HFF-Myc (cell line): ENCODE measurements at regions not wholly inside any gene's neighbourhood (a gene's known extent, or its start where the extent isn't known, plus 50 kb on each side); places are given as distances from the start of the nearest gene placed in this dataset.

Source experiments
- DNase-seq: peaks from one replicate; pipeline ENCODE4 v3.0.0-alpha.2; 2011; ENCODE audit warnings: low read depth; ENCODE audit errors: extremely low read depth
- H3K4me3 ChIP-seq: replicated peaks from 2 replicates; pipeline ENCODE4 v1.5.1; 2011; ENCODE audit warnings: low read depth, mild to moderate bottlenecking, control low read depth, low read length
- TF ChIP-seq, protein P1 (sequence below): IDR thresholded peaks from 2 replicates; pipeline ENCODE4 v1.5.1; 2012; ENCODE audit warnings: mild to moderate bottlenecking, low read depth, low read length, control low read depth; ENCODE audit errors: missing control alignments

DNA sequence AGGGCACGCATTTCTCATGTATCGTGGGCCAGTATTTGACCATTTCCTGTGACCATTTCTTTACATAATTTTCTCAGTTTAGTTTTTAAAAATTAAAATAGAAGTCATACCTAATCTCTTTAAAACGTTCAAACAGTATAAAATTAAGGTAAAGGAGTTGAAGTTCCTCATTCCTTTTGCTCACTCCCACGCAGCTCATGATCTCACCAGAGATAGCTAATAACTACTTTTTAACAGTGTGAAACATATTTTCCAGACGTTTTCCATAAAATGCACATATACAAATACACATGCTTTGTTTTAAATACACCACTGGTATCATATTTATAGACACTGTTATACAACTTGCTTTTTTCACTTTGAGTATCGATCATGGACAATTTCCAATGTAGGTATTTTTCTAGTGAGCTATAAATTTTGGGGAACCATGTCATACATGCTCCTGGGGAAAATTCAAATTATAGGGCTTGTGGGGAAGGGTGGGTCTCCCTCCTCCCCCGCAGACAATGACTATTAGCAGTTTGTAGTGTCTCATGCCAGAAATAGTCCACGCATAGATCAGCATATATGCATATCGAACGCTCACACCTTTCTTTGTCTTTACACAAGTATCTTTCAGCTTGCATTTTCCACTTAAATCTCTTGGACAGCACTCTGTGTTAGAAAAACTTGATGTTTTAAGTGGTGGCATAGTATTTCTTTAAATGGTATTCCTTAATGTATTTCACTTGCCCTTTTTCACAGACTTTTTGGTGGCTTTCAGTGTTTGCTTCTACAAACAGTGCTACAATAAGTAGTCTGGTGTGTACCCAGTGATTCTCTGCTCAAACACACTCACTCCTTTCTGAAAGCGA lies 145.5 kb upstream of the ZNF217 start:
- H3K4me3 ChIP-seq, result no peak overlapping the region
- TF ChIP-seq, protein P1, sequence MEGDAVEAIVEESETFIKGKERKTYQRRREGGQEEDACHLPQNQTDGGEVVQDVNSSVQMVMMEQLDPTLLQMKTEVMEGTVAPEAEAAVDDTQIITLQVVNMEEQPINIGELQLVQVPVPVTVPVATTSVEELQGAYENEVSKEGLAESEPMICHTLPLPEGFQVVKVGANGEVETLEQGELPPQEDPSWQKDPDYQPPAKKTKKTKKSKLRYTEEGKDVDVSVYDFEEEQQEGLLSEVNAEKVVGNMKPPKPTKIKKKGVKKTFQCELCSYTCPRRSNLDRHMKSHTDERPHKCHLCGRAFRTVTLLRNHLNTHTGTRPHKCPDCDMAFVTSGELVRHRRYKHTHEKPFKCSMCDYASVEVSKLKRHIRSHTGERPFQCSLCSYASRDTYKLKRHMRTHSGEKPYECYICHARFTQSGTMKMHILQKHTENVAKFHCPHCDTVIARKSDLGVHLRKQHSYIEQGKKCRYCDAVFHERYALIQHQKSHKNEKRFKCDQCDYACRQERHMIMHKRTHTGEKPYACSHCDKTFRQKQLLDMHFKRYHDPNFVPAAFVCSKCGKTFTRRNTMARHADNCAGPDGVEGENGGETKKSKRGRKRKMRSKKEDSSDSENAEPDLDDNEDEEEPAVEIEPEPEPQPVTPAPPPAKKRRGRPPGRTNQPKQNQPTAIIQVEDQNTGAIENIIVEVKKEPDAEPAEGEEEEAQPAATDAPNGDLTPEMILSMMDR, result no peak
- no peak for DNase-seq

DNA sequence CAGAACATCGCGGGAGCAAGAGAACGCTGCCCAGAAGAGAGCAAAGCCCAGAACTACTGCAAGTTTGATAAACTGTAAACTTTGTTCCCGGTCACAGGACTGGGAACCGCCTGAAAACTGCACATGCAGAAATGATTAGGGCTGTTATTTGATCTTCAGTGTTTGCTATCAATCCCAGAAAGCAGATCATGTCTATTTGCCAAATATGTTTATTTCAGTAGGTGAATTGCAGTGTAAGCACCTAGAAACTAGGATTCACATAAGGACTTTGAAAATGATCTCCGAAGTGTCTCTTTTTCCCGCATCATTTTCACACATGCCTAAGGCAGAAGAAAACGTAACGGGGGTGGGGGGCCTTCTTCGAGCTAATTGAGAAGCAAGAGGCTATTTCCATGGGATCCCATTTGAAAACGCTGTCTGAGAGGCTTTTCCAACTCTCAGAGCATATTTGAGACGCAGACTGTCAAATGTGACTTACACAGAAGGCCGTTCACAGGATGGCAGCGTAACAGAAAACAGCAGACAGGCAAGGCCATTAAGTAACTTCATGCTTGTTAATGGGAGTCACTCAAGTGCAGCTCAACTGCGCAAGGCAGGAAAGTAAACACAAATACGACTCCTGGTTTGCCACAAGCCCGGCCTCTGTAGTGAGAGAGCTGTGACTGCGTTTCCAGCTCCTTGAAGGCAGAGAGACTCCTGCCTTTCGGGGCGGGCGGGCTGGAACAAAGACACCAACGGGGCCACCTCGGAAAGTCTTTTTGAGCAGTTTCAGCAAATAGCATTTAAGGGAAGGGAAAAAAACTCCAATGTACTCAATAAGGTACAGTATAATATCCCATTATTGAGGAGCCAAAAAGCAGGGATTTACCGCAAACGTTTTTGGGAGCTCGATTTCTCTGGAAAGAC lies 144.7 kb upstream of the ZNF217 start:
- TF ChIP-seq, protein P1, result no peak
- 0 out of 2 replicates have a peak overlapping the region, but pooled peaks have one; percentile 1 for H3K4me3 ChIP-seq
- no peak for DNase-seq

- TF ChIP-seq, protein P1, result no peak
- no peak for DNase-seq
- H3K4me3 ChIP-seq, result 0 out of 2 replicates have a peak overlapping the region, but pooled peaks have one; percentile 1
These were observed 143.9 kb upstream of the ZNF217 start for GRCh38 chr20:53737396-53738038.

GRCh38 chr20:53736757-53737395 lies 143.2 kb upstream of the ZNF217 start:
- H3K4me3 ChIP-seq, result no peak overlapping the region
- TF ChIP-seq, protein P1, result no peak
- DNase-seq, result no peak

DNA sequence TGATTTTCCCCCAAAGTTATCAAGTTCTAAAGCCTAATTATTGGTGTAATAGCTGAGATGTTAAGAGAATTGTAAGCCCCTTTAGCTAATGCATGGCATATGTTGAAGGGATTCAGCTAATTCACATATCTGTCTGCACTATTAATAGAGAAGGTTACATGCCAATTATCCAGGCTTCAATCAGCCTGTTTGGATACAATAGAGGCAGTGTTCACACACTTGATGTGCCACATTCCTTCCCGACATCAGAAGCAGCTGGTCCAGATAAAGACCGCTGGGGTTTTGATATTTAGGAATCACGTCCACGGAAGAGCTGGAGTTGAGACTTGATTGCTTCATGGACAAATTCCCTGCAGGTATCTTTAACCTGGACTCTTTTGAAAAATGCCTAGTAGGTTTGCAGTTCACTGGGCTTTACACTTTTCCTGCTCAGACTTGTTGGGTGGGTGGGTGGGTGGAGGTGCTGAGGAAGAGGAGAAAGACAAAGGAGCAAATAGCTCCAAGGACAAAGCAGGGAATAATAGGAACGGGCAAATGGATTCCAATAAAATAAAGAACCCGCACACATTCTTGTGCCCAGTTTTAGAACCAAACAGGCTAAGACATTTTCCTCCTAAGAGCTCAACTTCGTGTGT lies 142.6 kb upstream of the ZNF217 start:
- no peak for DNase-seq
- H3K4me3 ChIP-seq, result no peak overlapping the region
- TF ChIP-seq, protein P1, result no peak

DNA sequence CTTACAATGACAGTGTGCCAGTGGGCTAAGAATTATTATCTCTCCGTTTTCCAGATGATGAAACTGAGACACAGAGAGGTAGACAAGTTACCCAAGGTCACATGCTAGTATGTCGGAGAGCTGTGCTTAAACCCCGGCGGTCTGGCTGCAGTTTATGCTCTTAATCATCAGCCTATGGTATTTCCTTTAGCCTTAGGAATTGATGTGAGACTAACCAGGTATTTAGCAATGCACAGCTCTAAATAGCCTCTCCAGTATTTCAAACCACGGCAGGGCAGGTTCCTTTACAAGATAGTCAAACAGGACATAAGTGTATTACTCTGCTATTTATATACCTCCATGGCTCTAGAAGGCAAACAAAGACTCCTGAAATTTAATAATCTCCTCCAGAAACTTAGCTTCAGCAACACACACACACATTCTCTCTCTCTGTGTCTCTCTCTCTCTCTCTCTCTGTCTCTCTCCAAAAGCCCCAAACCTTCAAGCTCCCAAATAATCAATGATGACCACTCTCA lies 142.0 kb upstream of the ZNF217 start:
- no peak overlapping the region for H3K4me3 ChIP-seq
- no peak for DNase-seq
- TF ChIP-seq, protein P1, result no peak
